ENCODE measurements at regions not wholly inside any gene's neighbourhood (a gene's known extent, or its start where the extent isn't known, plus 50 kb on each side); places are given as distances from the start of the nearest gene placed in this dataset.
A peak's percentile ranks its signal among the peaks of the same experiment; 100 is the strongest.

DNA sequence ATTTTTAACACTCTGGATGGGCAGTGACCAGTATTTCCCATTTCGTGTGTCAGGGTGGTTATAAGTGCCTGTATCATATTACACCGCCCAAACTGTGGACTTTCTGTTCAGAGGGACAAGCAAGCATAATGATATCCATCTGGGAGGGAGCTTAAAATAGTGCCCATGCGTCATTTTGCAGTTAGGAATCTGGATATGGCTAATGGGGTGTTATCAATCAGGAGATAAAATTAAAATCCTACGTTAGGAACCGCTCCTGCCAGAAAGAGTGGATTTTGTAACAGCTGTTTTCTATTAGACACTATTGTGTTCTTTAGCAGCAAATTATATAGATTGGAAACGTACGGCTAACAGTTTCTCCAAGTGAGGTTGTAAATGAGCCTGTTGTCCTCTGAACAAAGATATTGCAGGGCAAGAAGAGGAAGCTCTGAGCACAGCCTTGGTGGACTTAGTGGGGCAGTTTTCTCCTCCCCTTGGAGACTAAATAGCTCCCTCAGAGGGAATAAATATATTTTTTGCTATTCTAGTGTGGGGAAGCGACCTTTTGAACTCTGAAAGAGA is 160.4 kb downstream of the SPATA31D1 start:
- Histone ChIP-seq H4K20me1 (ENCODE audit: insufficient read depth) (no peaks in the 10 kb centered on the region), H2AFZ (ENCODE audit: low read depth, low read length) (no peak overlapping the region), H3K27me3 (ENCODE audit: insufficient read depth, low read depth, low read length) (no peaks in the 10 kb centered on the region), H3K9me2 (ENCODE audit: insufficient read depth, low read length) (no peaks in the 10 kb centered on the region), H3K36me3 (ENCODE audit: insufficient read depth, low read length) (no peaks in the 10 kb centered on the region), H3K4me2 (ENCODE audit: low read length) (no peak overlapping the region), H3K9me3 (ENCODE audit: low read length) (no peaks in the 10 kb centered on the region), H3K4me3 (ENCODE audit: low read length) (no peak overlapping the region), H3K9ac (ENCODE audit: low read length) (no peak overlapping the region), H3K79me2 (replicated peaks; ENCODE audit: insufficient read depth, low read length) (no peaks in the 10 kb centered on the region), H3K27ac (ENCODE audit: low read length) (no peak overlapping the region), H3F3A (ENCODE audit: insufficient read depth, low read length, poor library complexity, severe bottlenecking) (peaks cover 3% of the 10 kb centered on the region)
- TF ChIP-seq EP300 (conservative IDR thresholded peaks at IDR 0.05; ENCODE audit: poor library complexity, severe bottlenecking) (no peak), RAD21 (conservative IDR thresholded peaks at IDR 0.05) (no peak), POLR2AphosphoS5 (IDR thresholded peaks at IDR 0.05) (no peak), MXI1 (conservative IDR thresholded peaks at IDR 0.05; ENCODE audit: poor library complexity, severe bottlenecking) (no peak), REST (IDR thresholded peaks at IDR 0.05; ENCODE audit: borderline replicate concordance) (no peak), SMC3 (conservative IDR thresholded peaks at IDR 0.05; ENCODE audit: poor library complexity) (no peak), EZH2 (IDR thresholded peaks at IDR 0.05; ENCODE audit: borderline replicate concordance, insufficient read depth, low read length, poor library complexity, severe bottlenecking) (no peak), TAF1 (IDR thresholded peaks at IDR 0.05; ENCODE audit: low read depth) (no peak), CTCF (IDR thresholded peaks at IDR 0.05; ENCODE audit: poor library complexity, severe bottlenecking) (no peak)

DNA sequence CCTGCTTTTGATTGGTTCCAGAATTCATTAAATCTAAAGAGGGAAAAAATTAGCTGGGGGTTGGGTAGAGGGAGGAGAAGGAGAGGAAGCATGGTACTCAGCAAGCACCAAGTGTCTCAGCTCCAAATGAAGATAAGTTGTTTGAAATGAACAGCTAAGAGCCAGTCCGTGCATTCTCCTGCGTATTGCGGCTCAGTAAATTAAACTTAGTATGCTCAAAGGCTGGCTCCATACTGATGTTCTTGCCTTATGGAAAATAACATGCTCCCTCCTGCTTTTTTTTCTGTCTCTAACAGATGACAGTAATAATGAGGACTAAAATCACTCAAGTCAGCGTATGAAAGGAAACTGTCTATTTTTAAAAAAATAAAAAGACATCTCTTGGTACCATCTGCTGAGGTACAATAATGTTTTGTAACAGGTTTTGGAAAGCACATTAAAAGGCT is 161.0 kb downstream of the SPATA31D1 start:
- H4K20me1 ChIP-seq (ENCODE audit: insufficient read depth) = no peaks in the 10 kb centered on the region
- no peaks in the 10 kb centered on the region for H3K9me3 ChIP-seq (ENCODE audit: low read length)
- TF ChIP-seq TAF1 (IDR thresholded peaks at IDR 0.05; ENCODE audit: low read depth) = no peak
- TF ChIP-seq EP300 (conservative IDR thresholded peaks at IDR 0.05; ENCODE audit: poor library complexity, severe bottlenecking) = peak; percentile 55
- no peaks in the 10 kb centered on the region for H3K27me3 ChIP-seq (ENCODE audit: insufficient read depth, low read depth, low read length)
- no peak overlapping the region for H3K4me2 ChIP-seq (ENCODE audit: low read length)
- H3F3A ChIP-seq (ENCODE audit: insufficient read depth, low read length, poor library complexity, severe bottlenecking) = peaks cover 3% of the 10 kb centered on the region
- H3K9me2 ChIP-seq (ENCODE audit: insufficient read depth, low read length) = no peaks in the 10 kb centered on the region
- no peak overlapping the region for H2AFZ ChIP-seq (ENCODE audit: low read depth, low read length)
- no peaks in the 10 kb centered on the region for H3K79me2 ChIP-seq (replicated peaks; ENCODE audit: insufficient read depth, low read length)
- no peak overlapping the region for H3K4me3 ChIP-seq (ENCODE audit: low read length)
- no peak overlapping the region for H3K9ac ChIP-seq (ENCODE audit: low read length)
- no peak overlapping the region for H3K27ac ChIP-seq (ENCODE audit: low read length)
- H3K36me3 ChIP-seq (ENCODE audit: insufficient read depth, low read length) = no peaks in the 10 kb centered on the region
